Mammary epithelial cell (primary cell): ENCODE measurements at regions not wholly inside any gene's neighbourhood (a gene's known extent, or its start where the extent isn't known, plus 50 kb on each side); places are given as distances from the start of the nearest gene placed in this dataset.

Experiments used
- CTCF ChIP-seq, 2 donors: IDR thresholded peaks in 1 of 2; conservative IDR thresholded peaks in 1 of 2; 2 replicates each; pipeline ENCODE4 v1.5.1; 2011 to 2012; ENCODE audit warnings: inconsistent platforms in 2 of 2, low read length in 2 of 2, mild to moderate bottlenecking in 2 of 2, control low read depth in 1 of 2, low read depth in 1 of 2; ENCODE audit not compliant: insufficient read depth in 1 of 2; ENCODE audit errors: extremely low read depth in 1 of 2
- EZH2 ChIP-seq: IDR thresholded peaks from 2 replicates; pipeline ENCODE4 v1.6.1; 2012; ENCODE audit warnings: low read length, inconsistent platforms, borderline replicate concordance

- no peak for TF ChIP-seq EZH2
- no peak for TF ChIP-seq CTCF (conservative IDR thresholded peaks at IDR 0.05 in 1 of 2, IDR thresholded peaks at IDR 0.05 in 1 of 2; ENCODE audit: extremely low read depth in 1 of 2, insufficient read depth in 1 of 2, low read depth in 1 of 2, low read length in 2 of 2)
Measured at GRCh38 chr10:33600381-33600780, 265.9 kb upstream of the NRP1 start.
